Kidney (tissue), 13 donors: ENCODE measurements at regions not wholly inside any gene's neighbourhood (a gene's known extent, or its start where the extent isn't known, plus 50 kb on each side); places are given as distances from the start of the nearest gene placed in this dataset.
"Not testable (repeated sequence)": the region's sequence is repeated elsewhere in the genome, so short reads cannot be mapped to it uniquely, and the experiment has no call there.

Experiments used
- DNase-seq, 5 donors: peaks; one replicate each; pipeline ENCODE4 v3.0.0-alpha.2; 2013 to 2020
- FAIRE-seq: peaks from 2 replicates; lab custom pipeline; 2012; peaks lifted over from hg19 to GRCh38; lab: Jason Lieb, UNC
- H3K27ac ChIP-seq, 2 donors: one replicate each; pipeline ENCODE4 v1.7.0; 2013; ENCODE audit warnings: low read depth in 2 of 2, low read length in 2 of 2, inconsistent platforms in 1 of 2
- H3K27me3 ChIP-seq: one replicate; pipeline ENCODE4 v1.7.1; 2013; ENCODE audit warnings: low read length, inconsistent platforms; ENCODE audit not compliant: control insufficient read depth, insufficient read depth
- H3K36me3 ChIP-seq, 3 donors: one replicate each; pipeline versions ENCODE4 v1.7.0 to v1.7.1; 2013; ENCODE audit warnings: low read length in 3 of 3, control low read depth in 1 of 3, inconsistent platforms in 1 of 3; ENCODE audit not compliant: insufficient read depth in 3 of 3, control insufficient read depth in 2 of 3
- H3K4me1 ChIP-seq, 3 donors: one replicate each; pipeline versions ENCODE4 v1.7.0 to v1.7.1; 2013; ENCODE audit warnings: low read length in 3 of 3, inconsistent platforms in 1 of 3, low read depth in 1 of 3; ENCODE audit not compliant: control insufficient read depth in 2 of 3, insufficient read depth in 2 of 3
- H3K4me3 ChIP-seq, 3 donors: one replicate each; pipeline versions ENCODE4 v1.7.0 to v1.8.1; 2013; ENCODE audit warnings: low read length in 3 of 3, control low read depth in 1 of 3, inconsistent platforms in 1 of 3
- H3K9ac ChIP-seq, 3 donors: one replicate each; pipeline versions ENCODE4 v1.7.0 to v1.7.1; 2013; ENCODE audit warnings: low read length in 3 of 3, control low read depth in 1 of 3, inconsistent platforms in 1 of 3
- H3K9me3 ChIP-seq, 3 donors: one replicate each; pipeline versions ENCODE4 v1.7.0 to v1.7.1; 2013; ENCODE audit warnings: low read length in 3 of 3, control low read depth in 1 of 3, inconsistent platforms in 1 of 3; ENCODE audit not compliant: control insufficient read depth in 2 of 3, insufficient read depth in 1 of 3
- CTCF ChIP-seq: IDR thresholded peaks from 3 replicates; pipeline ENCODE4 v1.5.1; 2012; ENCODE audit warnings: mild to moderate bottlenecking, moderate library complexity, borderline replicate concordance; ENCODE audit not compliant: insufficient read depth; ENCODE audit errors: extremely low read depth
- intact Hi-C: fragments of 100-400 bp; cut with DNase I; formaldehyde crosslinking; loops from one replicate; pipeline ENCODE4 v1.11.1; 2022
- donor health status: control.
- donor health status: control.
- donor health status: control.
- donor health status: control.
- donor health status: control.
- donor health status: DM: yes; HTN: yes; CAD: no.
- donor health status: Normal renal cell carcinoma (clear cell type).

- no peaks in the 10 kb centered on the region for H3K27me3 ChIP-seq
- H3K36me3 ChIP-seq: no peaks in the 10 kb centered on the region
- no peaks in the 10 kb centered on the region for H3K4me1 ChIP-seq
- FAIRE-seq: no peak
- no peak overlapping the region for H3K27ac ChIP-seq
- H3K9ac ChIP-seq: no peak overlapping the region
- H3K9me3 ChIP-seq: no peaks in the 10 kb centered on the region
- no peak for DNase-seq
- no peak overlapping the region for H3K4me3 ChIP-seq
- no peak for TF ChIP-seq CTCF
- intact Hi-C loops: no loop called here
Observed at GRCh38 chr10:28400176-28400575, 97.3 kb upstream of the MPP7 start.

GRCh38 chr10:28400681-28401080, 97.8 kb upstream of the MPP7 start:
- H3K36me3 ChIP-seq: no peaks in the 10 kb centered on the region
- DNase-seq (no peak), FAIRE-seq (no peak)
- H3K9ac ChIP-seq: no peak overlapping the region
- no peak for TF ChIP-seq CTCF
- no peaks in the 10 kb centered on the region for H3K4me1 ChIP-seq
- H3K27me3 ChIP-seq: no peaks in the 10 kb centered on the region
- H3K9me3 ChIP-seq: no peaks in the 10 kb centered on the region
- no peak overlapping the region for H3K4me3 ChIP-seq
- intact Hi-C loops: no loop called here
- no peak overlapping the region for H3K27ac ChIP-seq

DNA sequence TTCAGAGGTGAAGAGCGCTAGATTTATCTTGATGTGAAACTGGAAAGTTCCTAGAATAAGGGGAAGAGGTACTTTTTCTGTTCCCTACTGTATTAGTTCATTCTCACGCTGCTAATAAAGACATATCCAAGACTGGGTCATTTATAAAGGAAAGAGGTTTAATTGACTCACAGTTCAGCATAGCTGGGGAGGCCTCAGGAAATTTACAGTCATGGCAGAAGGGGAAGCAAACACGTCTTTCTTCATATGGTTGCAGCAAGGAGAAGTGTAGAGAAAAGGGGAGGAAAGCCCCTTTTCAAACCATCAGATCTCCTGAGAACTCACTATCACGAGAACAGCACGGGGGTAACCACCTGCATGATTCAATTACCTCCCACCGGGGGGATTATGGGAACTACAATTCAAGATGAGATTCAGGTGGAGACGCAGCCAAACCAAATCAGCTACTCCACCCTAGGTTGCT, 99.8 kb upstream of the MPP7 start:
- H3K9me3 ChIP-seq, intact Hi-C loops, H3K4me1 ChIP-seq, H3K27me3 ChIP-seq, H3K4me3 ChIP-seq, FAIRE-seq, DNase-seq, H3K36me3 ChIP-seq, H3K27ac ChIP-seq, H3K9ac ChIP-seq: not testable (repeated sequence)

- no peaks in the 10 kb centered on the region for H3K9me3 ChIP-seq
- no peaks in the 10 kb centered on the region for H3K4me1 ChIP-seq
- intact Hi-C loops: no loop called here
- FAIRE-seq (no peak), DNase-seq (no peak)
- H3K27me3 ChIP-seq: no peaks in the 10 kb centered on the region
- no peak overlapping the region for H3K9ac ChIP-seq
- no peaks in the 10 kb centered on the region for H3K36me3 ChIP-seq
- no peak overlapping the region for H3K4me3 ChIP-seq
- no peak overlapping the region for H3K27ac ChIP-seq
- no peak for TF ChIP-seq CTCF
Observed at GRCh38 chr10:28403090-28403489, 100.2 kb upstream of the MPP7 start.
